Stomach smooth muscle (tissue), 2 donors: ENCODE measurements at regions not wholly inside any gene's neighbourhood (a gene's known extent, or its start where the extent isn't known, plus 50 kb on each side); places are given as distances from the start of the nearest gene placed in this dataset.

ENCODE experiments used
- H3K27ac ChIP-seq: one replicate; pipeline ENCODE4 v1.7.0; 2013; ENCODE audit warnings: mild to moderate bottlenecking, low read length, inconsistent platforms
- H3K27me3 ChIP-seq, 2 donors: one replicate each; pipeline ENCODE4 v1.7.0; 2013; ENCODE audit warnings: low read length in 2 of 2; ENCODE audit not compliant: insufficient read depth in 2 of 2, control insufficient read depth in 1 of 2
- H3K36me3 ChIP-seq, 2 donors: one replicate each; pipeline ENCODE4 v1.7.0; 2013; ENCODE audit warnings: low read length in 2 of 2; ENCODE audit not compliant: control insufficient read depth in 2 of 2, insufficient read depth in 2 of 2
- H3K4me1 ChIP-seq: one replicate; pipeline ENCODE4 v1.7.0; 2013; ENCODE audit warnings: low read length; ENCODE audit not compliant: control insufficient read depth, insufficient read depth
- H3K4me3 ChIP-seq, 2 donors: one replicate each; pipeline ENCODE4 v1.7.0; 2013; ENCODE audit warnings: low read length in 2 of 2
- H3K9ac ChIP-seq, 2 donors: one replicate each; pipeline ENCODE4 v1.7.0; 2013; ENCODE audit warnings: low read length in 2 of 2, mild to moderate bottlenecking in 1 of 2
- H3K9me3 ChIP-seq, 2 donors: one replicate each; pipeline ENCODE4 v1.7.0; 2013; ENCODE audit warnings: low read length in 2 of 2; ENCODE audit not compliant: control insufficient read depth in 2 of 2
- donor health status: healthy.
- donor health status: Pancreatic carcinoma.

GRCh38 chr3:139292192-139292591 is 51.6 kb upstream of the MRPS22 start:
- Histone ChIP-seq H3K9ac (no peak overlapping the region), H3K9me3 (no peaks in the 10 kb centered on the region), H3K27ac (no peak overlapping the region), H3K4me3 (no peak overlapping the region), H3K4me1 (no peaks in the 10 kb centered on the region), H3K36me3 (no peaks in the 10 kb centered on the region), H3K27me3 (no peaks in the 10 kb centered on the region)

GRCh38 chr3:139292711-139293664 is 50.8 kb upstream of the MRPS22 start:
- H3K36me3 ChIP-seq, result no peaks in the 10 kb centered on the region
- H3K27me3 ChIP-seq, result no peaks in the 10 kb centered on the region
- no peak overlapping the region for H3K9ac ChIP-seq
- no peak overlapping the region for H3K27ac ChIP-seq
- H3K9me3 ChIP-seq, result no peaks in the 10 kb centered on the region
- H3K4me1 ChIP-seq, result no peaks in the 10 kb centered on the region
- no peak overlapping the region for H3K4me3 ChIP-seq

- H3K9me3 ChIP-seq, result no peaks in the 10 kb centered on the region
- H3K9ac ChIP-seq, result no peak overlapping the region
- H3K36me3 ChIP-seq, result no peaks in the 10 kb centered on the region
- no peaks in the 10 kb centered on the region for H3K27me3 ChIP-seq
- no peak overlapping the region for H3K4me3 ChIP-seq
- no peak overlapping the region for H3K27ac ChIP-seq
- no peaks in the 10 kb centered on the region for H3K4me1 ChIP-seq
Observed at GRCh38 chr3:139293665-139294023, 50.2 kb upstream of the MRPS22 start.
